ENCODE measurements at regions not wholly inside any gene's neighbourhood (a gene's known extent, or its start where the extent isn't known, plus 50 kb on each side); places are given as distances from the start of the nearest gene placed in this dataset.
"Not testable (repeated sequence)": the region's sequence is repeated elsewhere in the genome, so short reads cannot be mapped to it uniquely, and the experiment has no call there.

DNA sequence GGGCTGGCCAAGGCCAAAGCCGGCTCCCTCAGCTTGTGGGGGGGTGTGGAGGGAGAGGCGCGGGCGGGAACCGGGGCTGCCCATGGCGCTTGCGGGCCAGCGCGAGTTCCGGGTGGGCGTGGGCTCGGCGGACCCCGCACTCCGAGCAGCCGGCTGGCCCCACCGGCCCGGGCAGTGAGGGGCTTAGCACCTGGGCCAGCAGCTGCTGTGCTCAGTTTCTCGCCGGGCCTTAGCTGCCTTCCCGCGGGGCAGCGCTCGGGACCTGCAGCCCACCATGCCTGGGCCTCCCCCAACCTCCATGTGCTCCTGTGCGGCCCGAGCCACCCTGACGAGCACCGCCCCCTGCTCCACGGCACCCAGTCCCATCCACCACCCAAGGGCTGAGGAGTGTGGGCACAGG, 150.7 kb upstream of the LRIG1 start:
- H3K9me3 Mint-ChIP-seq; ATAC-seq; H3K27ac Mint-ChIP-seq; DNase-seq (ENCODE audit: low spot score in 2 of 2); H3K36me3 Mint-ChIP-seq: not testable (repeated sequence)

DNA sequence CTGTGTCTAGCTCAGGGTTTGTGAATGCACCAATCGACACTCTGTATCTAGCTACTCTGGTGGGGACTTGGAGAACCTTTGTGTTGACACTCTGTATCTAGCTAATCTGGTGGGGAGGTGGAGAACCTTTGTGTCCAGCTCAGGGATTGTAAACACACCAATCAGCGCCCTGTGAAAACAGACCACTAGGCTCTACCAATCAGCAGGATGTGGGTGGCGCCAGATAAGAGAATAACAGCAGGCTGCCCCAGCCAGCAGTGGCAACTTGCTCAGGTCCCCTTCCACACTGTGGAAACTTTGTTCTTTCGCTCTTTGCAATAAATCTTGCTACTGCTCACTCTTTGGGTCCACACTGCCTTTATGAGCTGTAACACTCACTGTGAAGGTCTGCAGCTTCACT, 151.3 kb upstream of the LRIG1 start:
- DNase-seq (ENCODE audit: low spot score in 2 of 2); ATAC-seq; H3K27ac Mint-ChIP-seq; H3K9me3 Mint-ChIP-seq; H3K36me3 Mint-ChIP-seq: not testable (repeated sequence)

DNA sequence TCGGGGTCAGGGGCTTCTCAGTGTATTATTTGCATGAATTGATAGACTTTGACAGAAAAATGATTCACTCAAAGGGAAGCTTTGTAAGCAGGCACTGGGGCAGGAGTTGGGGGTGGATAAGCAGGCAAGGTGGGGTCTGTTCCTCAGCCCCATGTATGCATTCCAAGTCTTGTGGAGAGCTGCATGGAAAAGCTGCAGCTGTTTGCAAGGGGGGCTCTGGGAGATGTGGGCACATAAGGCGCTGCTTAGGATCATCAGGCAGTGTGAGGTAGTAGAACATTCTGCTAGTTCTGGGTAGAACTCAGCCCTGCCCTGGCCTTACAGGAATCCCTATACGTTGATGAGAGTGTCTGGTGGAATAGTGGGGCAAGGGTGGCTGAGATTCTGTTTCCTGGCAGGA, 154.2 kb upstream of the LRIG1 start:
- H3K36me3 Mint-ChIP-seq: no peaks in the 10 kb centered on the region
- ATAC-seq (no peak), DNase-seq (ENCODE audit: low spot score in 2 of 2) (no peak)
- H3K9me3 Mint-ChIP-seq: no peaks in the 10 kb centered on the region
- H3K27ac Mint-ChIP-seq: no peak overlapping the region

DNA sequence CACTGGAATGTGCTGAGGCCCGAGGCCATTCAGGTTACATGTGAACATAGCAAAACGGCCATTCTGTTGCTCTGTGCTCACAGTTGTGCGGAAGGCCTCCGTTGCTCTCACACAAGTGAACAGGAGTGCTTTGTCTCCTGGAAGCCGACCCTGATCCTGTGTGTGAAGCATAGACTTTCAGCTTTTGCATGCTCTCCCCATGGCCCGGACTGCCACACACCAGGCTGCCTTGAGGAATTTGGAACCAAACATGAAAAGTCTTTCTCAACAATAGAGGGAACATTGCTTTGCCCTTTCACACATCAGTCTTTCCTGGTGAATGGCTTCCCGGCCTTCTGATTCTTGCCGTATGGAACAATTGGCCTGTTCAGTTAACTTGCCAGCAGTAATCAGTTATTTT, 154.8 kb upstream of the LRIG1 start:
- no peak for ATAC-seq
- no peaks in the 10 kb centered on the region for H3K36me3 Mint-ChIP-seq
- no peak for DNase-seq (ENCODE audit: low spot score in 2 of 2)
- no peaks in the 10 kb centered on the region for H3K9me3 Mint-ChIP-seq
- H3K27ac Mint-ChIP-seq: no peak overlapping the region

DNA sequence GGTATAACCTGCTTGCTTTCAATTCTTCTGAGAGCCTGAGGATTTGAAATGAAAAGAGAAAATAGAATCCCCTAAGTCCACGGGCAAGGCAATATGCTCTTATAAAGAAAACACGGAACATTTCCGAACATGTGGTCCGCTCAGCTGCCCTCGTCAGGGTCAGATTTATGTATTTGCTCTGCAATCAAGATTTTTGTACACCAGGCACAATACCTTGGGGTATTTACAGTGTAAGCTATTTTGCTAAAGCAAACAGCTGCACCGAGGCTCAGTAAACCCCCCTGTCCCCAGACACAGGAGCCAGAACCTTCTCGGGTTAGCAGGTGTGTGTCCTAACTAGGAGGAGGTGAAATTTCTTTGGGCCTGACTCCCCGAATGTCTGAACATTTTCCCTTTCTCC, 155.8 kb upstream of the LRIG1 start:
- ATAC-seq: no peak
- H3K9me3 Mint-ChIP-seq: no peaks in the 10 kb centered on the region
- no peak for DNase-seq (ENCODE audit: low spot score in 2 of 2)
- H3K27ac Mint-ChIP-seq: no peak overlapping the region
- no peaks in the 10 kb centered on the region for H3K36me3 Mint-ChIP-seq

DNA sequence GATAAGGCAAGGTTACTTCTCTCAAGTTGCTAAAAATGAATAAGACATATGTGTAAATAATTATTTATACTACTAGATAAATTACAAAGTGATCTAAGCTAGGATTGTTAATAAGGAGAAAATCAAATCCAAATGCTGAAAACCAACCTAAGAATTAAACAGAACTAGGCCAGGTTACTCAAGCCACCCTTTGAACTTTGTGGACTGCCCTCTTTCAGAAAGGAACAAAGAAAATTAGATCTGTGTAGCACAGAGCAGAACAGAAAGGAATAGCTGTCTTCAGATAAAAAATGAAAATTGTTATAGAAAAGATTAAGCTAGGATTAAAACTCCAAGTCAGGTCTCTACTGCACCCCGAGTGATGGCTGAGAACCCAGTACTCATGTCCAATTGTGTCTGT, 158.2 kb upstream of the LRIG1 start:
- DNase-seq (ENCODE audit: low spot score in 2 of 2) (no peak), ATAC-seq (no peak)
- no peak overlapping the region for H3K27ac Mint-ChIP-seq
- H3K36me3 Mint-ChIP-seq: no peaks in the 10 kb centered on the region
- no peaks in the 10 kb centered on the region for H3K9me3 Mint-ChIP-seq

DNA sequence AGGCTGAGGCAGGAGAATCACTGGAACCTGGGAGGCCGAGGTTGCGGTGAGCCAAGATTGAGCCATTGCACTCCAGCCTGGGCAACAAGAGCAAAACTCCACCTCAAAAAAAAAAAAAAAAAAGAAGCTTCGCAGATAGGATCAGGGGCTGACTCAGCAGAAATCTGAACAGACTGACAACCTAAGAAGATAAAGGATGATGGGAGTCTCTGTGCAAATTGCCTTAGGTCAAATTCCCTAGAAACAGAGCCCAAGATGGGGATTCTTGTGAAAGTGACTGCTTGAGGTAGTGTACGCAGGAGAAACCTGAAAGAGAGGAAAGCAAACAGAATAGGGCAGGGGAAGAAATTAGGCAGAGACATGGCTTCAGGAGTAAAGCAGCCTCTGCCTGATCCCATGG, 160.8 kb upstream of the LRIG1 start:
- ATAC-seq: no peak
- H3K9me3 Mint-ChIP-seq: peaks cover 0 to 6% of the 10 kb centered on the region in 2 donors
- H3K27ac Mint-ChIP-seq: no peak overlapping the region
- H3K36me3 Mint-ChIP-seq: no peaks in the 10 kb centered on the region
- DNase-seq (ENCODE audit: low spot score in 2 of 2): no peak

DNA sequence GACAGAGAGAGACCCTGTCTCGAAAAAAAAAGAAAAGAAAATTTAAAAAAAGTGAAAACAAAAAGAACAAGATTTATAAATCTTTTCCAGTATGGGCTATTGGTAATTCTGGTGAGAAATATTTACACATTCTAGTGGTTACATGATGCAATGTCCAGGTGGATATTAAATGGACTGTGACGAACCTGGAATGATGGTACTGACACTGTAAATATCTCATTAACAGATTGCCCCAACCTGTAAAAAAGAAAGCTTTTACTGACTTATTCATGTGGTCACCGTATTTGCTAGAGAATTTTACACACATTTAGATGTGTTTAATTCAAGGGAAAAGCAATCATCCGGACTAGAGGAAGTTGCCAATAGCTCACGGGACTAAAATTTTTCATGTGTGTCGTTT, 162.1 kb upstream of the LRIG1 start:
- Mint-ChIP-seq H3K27ac (no peak overlapping the region), H3K9me3 (peaks cover 0 to 6% of the 10 kb centered on the region in 2 donors), H3K36me3 (no peaks in the 10 kb centered on the region)
- DNase-seq (ENCODE audit: low spot score in 2 of 2) (no peak), ATAC-seq (no peak)

DNA sequence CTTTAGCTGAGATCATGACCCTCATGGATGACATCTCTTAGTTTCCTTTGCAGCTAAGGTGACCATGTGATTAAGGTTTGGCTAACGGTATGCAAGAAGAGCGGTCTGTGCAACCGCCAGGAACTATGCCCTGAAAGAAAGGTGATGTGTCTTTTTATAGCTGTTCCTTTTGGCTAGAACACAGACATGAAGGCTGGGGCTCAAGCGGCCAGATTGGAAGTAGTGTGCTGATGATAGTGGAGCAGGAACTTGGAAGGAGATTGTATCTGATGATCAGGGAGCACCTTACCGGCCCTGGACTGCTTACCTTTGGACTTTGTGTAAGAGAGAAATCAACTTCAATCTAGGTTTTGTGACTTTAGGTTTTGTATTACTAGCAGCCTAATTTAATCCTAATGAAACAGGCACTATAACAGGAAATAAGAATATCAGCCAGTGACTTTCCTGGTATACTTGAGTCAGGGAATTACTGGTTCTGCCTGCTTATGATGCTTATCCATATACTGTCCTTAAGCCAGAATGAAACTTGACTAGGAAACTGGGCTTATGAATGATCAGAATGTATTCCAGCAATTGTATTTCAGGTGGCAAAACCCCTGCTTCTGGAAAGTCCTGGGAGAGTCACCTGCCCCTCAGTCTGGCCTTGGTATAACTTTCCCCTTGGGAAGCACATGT, 164.3 kb upstream of the LRIG1 start:
- ATAC-seq (no peak), DNase-seq (ENCODE audit: low spot score in 2 of 2) (no peak)
- H3K9me3 Mint-ChIP-seq: peaks cover 0 to 6% of the 10 kb centered on the region in 2 donors
- no peaks in the 10 kb centered on the region for H3K36me3 Mint-ChIP-seq
- H3K27ac Mint-ChIP-seq: no peak overlapping the region

DNA sequence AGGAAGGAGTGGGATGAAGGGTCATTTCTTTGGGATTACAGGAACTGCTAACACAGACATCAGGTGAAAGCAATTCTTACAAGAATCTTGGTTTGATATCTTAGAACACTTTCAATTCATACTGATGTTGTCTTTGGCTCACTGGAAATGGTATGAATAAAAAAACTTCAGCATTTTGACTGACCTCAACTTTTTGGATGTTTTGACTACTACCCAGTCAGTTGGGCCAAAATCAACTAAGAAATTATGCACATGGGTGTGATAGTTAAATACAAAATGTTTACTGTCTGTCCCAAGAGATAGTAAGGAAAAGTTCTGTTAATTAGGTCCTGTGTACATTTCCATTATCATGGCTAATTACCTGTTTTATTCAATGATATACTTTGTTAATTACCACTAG, 165.5 kb upstream of the LRIG1 start:
- no peak for ATAC-seq

DNA sequence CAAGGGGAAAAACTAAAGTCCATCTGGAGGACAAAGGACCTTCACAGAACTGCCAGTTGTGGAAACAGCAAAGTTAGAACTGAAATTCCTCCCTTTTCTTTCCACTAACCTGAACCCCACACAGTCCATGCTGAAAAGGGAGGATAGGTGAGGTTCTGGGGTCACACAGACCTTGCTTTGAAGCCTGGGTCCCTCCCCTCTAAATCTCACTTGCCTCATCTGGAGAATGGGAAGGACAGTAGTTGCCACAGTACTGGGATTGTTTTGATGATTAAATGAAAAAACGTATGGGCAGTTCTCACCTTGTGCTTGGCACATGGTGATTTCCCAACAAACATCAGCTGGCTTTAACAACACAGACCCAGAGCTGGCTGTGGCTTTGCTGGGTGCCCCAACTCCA, 166.4 kb upstream of the LRIG1 start:
- no peak overlapping the region for H3K27ac Mint-ChIP-seq
- DNase-seq (ENCODE audit: low spot score in 2 of 2) (no peak), ATAC-seq (no peak)
- H3K9me3 Mint-ChIP-seq: peaks cover 0 to 6% of the 10 kb centered on the region in 2 donors
- no peaks in the 10 kb centered on the region for H3K36me3 Mint-ChIP-seq

More for the DNA sequence above, 165.5 kb upstream of the LRIG1 start:
- no peak for DNase-seq (ENCODE audit: low spot score in 2 of 2)
- peaks cover 0 to 6% of the 10 kb centered on the region in 2 donors for H3K9me3 Mint-ChIP-seq
- H3K36me3 Mint-ChIP-seq: no peaks in the 10 kb centered on the region
- no peak overlapping the region for H3K27ac Mint-ChIP-seq

DNA sequence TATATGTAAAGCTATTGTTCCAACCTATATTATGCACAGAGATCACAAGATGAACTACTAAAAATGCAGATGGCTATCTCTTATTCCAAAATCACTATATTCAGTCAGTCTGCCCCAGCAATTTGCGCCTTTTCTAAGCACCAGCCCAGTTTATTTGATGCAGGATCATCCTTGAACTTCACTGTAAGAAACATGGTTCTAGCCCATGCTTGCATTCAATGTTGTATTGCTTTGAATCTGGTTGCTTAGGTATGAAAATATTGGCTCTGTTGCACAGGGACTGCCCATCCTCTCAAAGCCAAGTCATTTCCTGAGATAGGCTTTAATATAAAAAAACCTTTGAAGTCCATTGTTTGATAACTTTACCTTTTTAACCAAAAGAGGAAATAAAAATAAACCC, 170.5 kb upstream of the LRIG1 start:
- DNase-seq (ENCODE audit: low spot score in 2 of 2) (no peak), ATAC-seq (no peak)
- Mint-ChIP-seq H3K9me3 (no peaks in the 10 kb centered on the region), H3K27ac (no peak overlapping the region), H3K36me3 (no peaks in the 10 kb centered on the region)

DNA sequence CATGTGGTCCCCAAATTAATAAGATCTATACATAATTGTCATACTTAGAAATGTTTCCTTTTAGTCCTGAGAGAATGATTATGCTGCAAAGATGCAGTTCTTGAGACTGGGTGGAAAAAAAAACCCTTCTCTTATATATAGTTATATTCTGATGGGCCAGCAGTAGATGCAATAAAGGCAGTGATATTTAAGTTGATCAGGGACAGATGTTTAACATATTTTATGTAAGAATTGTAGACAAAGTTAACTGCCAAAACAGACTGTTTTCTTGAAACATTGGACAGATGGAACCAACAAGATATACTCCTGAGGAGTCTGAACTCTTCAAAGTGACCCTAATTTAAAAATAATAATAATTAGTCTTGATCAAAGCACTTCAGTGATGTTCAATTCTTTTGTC, 172.0 kb upstream of the LRIG1 start:
- Mint-ChIP-seq H3K27ac (no peak overlapping the region), H3K9me3 (no peaks in the 10 kb centered on the region), H3K36me3 (no peaks in the 10 kb centered on the region)
- no peak for ATAC-seq
- no peak for DNase-seq (ENCODE audit: low spot score in 2 of 2)

DNA sequence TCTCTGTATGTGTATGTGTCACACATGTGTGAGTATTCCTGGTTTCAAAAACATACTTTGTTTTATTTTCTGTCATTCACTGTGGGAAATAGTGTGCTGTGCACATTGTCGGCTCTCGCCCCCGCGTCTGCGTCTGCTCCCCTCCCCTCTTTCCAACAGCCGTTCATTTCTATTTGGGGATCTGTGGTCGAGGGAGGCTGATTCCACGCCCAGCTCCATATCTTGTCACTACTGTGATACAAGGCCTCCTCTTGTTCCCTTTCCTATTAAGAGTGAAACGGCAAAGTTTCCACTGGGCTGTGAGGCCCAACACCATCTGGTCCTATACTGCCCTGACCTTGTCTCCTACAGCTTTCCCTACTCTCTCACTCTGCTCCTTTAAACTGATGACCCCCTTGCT, 172.5 kb upstream of the LRIG1 start:
- Mint-ChIP-seq H3K27ac (no peak overlapping the region), H3K36me3 (no peaks in the 10 kb centered on the region), H3K9me3 (no peaks in the 10 kb centered on the region)
- ATAC-seq: no peak
- DNase-seq (ENCODE audit: low spot score in 2 of 2): no peak

DNA sequence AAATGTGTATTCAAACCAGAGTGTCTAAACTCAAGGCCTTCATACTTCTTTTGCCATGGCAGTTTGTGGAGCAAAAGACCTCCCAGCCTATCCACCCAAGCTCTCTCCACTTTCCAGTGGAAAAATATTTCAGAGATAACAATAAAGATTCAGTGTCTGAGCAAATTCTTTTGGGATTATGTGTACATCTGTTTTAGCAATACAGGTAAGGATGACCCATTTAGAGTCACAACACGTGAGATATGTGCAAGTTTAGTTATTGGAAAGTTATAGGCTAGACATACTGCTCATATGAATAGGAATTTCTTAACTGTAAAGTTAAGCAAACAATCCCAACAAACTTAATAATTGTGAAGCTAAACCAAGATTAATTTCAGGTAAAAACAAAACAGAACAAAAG, 174.5 kb upstream of the LRIG1 start:
- Mint-ChIP-seq H3K9me3 (no peaks in the 10 kb centered on the region), H3K27ac (no peak overlapping the region), H3K36me3 (no peaks in the 10 kb centered on the region)
- DNase-seq (ENCODE audit: low spot score in 2 of 2) (no peak), ATAC-seq (no peak)

DNA sequence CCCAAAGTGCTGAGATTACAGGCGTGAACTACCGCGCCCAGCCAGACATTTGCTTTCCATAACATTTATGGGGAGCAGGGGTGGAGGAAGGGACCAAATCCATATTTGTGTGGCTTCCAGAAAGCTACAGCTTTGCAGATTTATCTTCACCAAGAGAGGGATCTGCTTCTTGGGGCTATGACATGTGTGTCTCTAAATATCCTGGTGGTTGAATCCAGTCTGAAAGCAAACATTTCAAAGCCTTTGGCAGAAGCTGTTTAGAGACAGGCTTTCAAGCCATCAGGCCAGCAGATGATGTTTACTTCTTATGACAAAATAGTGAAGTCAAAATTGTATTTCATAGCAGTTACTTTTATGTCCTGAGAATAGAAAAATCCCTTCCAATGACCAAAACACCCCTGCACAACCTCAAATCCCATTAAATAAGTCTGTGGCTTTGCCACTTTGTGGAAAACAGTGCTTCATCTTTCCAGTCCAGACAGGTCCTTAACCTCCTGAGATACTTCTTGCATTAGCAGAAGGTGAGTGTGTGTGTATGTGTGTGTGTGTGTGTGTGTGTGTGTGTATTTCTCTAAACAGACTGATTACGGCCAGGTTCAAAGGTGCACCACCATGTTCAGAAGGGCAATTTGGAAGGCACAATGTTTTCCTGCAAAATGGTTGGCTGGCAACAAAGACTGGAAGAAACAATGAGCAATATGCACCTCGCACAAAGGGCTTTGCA, 191.4 kb upstream of the LRIG1 start:
- DNase-seq (ENCODE audit: low spot score in 2 of 2) (no peak), ATAC-seq (no peak)
- no peaks in the 10 kb centered on the region for H3K9me3 Mint-ChIP-seq
- no peaks in the 10 kb centered on the region for H3K36me3 Mint-ChIP-seq
- H3K27ac Mint-ChIP-seq: no peak overlapping the region

DNA sequence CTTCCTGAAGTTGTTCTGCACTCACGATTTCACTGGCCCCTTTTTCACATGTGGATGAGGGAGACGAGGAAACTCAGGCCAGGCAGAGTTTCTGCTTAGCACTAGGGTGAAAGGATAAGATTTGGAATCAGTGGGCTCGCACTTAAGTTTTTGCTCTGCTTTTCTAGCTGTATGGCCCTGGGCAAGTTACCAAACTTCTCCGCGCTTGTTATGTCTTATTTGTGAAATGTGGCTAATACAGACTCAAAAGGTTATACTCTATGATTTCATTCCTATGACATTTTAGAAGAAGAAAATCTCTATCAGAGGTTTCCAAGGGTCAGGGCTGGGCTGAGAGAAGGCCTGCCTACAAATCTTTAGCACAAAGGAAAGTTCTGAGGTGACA, 191.9 kb upstream of the LRIG1 start:
- Mint-ChIP-seq H3K9me3 (no peaks in the 10 kb centered on the region), H3K27ac (no peak overlapping the region), H3K36me3 (no peaks in the 10 kb centered on the region)
- ATAC-seq (no peak), DNase-seq (ENCODE audit: low spot score in 2 of 2) (no peak)

DNA sequence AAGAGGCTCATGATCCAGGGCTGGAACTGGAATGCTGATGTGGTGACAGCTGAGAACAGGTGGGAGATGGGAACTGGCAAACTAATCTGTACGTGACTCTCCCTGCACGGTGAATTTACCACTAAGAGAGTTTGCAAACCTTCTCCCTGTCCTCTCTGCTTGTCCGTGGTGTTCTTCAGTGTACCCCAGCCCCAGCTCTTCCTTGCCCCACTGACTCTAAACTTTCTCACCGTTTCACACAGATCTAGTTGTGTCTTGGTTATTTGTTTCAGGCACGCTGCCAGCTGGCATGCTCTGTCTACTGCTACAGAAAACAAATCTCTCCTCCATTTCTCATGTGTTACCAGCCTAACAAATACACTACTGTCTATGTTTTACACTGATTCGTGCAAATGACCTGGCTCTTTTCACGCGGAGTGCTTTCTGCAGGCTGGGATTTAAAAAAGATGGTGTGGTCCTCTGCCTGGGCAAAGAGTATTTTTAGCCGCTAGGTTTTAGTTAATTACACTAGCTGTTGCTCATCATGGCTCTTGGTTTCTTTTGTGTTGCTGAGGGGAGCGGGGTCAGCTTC, 192.7 kb upstream of the LRIG1 start:
- no peak for DNase-seq (ENCODE audit: low spot score in 2 of 2)
- Mint-ChIP-seq H3K27ac (no peak overlapping the region), H3K36me3 (no peaks in the 10 kb centered on the region), H3K9me3 (no peaks in the 10 kb centered on the region)
- ATAC-seq: no peak
